SIG-M5 treated with dmso at 0.1 percent for 504 hours (cell line): ENCODE measurements at regions not wholly inside any gene's neighbourhood (a gene's known extent, or its start where the extent isn't known, plus 50 kb on each side); places are given as distances from the start of the nearest gene placed in this dataset.

ENCODE experiments used
- DNase-seq: peaks from one replicate; lab custom pipeline; 2025; ENCODE audit not compliant: unreplicated experiment; lab: John Stamatoyannopoulos, UW

DNA sequence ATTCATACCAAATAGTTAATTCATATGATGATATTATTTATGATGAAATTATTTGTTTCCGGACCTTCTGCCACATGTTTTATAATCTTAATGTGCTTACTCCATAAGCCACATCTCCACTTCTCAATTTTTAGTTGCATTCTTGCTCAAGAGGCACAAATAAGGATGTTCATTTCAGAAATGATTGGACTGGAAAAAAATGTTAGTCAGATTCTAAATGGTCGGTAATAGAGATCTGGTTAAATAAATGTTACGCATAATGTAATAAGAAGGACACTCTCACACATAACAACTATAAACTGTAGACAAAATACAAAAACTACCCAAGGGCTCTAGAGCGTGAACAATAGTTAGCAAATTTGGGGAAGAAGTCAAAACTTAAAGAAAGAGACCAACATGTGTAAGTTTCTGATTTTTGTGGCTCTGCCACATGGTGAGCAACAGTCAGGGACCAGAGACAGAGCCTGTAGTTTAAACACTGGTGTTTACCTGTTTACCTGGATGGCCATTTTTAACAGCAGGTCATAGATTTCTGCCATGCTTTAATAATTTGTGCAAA lies 554.3 kb upstream of the CLINT1 start:
- peak; percentile 5 for DNase-seq

DNA sequence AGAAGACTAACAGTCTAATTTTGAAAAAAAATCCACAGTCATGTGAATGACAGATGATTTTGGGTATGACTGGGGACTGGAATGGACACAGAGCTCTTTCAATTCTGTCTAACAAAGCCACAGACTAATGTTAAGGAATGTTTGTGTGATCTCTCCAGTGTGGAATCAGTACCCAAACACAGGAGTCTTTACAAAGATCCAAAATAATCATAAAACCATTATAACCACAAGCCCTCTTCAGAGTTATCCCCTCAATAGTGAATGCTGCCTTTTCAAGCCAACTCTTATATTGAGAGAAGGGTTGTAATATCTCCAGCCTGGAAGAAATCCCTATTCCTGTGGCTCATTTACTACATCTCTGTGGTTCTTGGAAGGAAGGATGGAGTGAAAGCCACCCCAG lies 552.0 kb upstream of the CLINT1 start:
- no peak for DNase-seq

DNA sequence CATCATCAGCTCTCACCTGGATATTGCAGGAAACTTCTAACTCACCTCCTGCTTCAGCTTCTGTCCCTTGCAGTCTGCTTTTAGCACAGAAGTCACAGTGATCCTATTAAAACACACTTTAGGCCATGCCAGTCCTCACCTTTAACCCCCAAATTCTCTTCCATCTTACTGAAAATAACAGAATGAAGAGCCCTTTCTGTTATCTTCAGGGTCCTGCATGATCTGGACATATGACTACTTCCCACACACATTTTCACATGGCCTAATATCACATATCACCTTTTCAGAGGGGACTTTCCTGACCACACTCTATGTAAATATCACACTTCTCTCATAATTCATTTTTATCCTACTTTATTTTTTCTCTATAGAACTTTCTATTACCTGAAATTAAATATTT lies 550.6 kb upstream of the CLINT1 start:
- no peak for DNase-seq

DNA sequence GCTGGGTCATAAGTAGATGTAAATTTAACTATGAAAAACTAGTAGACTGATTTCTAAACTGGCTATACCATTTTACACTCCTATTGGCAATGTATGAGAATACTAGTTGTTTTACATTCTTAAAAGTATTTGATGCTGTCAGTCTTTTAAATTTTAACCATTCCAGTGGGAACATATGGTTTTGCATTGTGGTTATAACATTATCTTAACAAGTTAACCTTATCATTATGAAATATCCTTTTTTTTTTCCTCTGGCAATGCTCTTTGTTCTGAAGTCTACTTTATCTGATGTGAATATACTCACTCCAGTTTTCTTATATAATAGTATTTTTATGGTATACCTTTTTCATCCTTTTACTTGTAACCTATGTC lies 548.9 kb upstream of the CLINT1 start:
- no peak for DNase-seq

DNA sequence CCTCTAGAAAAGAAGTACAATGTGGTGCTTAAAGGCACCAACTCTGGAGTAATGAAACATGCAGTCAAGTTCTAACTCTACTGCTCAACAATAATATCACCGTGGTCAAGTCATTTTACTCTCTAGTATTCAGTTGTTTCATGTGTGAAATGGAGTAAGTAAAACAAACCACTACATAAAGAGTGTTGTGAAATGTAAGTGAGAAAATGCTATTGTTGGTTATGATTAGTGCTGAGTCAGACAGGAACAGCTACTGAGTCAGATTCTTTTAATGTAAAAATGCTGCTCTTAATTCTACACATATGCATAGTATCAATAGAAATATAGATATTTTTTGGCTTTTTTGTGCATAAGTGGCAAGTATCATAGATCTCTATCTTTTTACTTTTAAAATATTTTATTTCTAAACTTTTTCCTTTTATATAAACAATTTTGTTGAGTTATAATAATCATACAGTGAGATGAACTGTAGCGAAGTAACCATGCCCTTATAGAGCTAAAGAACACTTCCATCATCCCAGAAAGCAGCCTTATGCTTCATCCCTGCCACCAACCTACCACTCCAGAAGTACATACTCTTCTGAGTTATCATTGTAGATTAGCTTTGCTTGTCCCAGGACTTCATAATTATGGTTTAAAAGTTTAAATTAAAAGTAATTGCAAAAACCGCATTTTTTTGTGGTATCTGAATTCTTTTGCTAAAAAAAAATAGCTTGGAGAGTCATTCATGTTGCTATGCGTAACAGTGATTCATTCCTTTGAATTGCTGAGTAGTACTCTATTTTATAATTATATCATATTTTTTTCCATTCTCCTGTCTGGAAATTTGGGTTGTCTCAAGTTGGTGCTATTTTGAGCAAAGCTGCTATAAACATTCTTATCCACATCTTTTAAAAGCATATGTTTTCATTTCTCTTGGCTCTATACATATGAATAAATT lies 548.2 kb upstream of the CLINT1 start:
- DNase-seq = no peak

DNA sequence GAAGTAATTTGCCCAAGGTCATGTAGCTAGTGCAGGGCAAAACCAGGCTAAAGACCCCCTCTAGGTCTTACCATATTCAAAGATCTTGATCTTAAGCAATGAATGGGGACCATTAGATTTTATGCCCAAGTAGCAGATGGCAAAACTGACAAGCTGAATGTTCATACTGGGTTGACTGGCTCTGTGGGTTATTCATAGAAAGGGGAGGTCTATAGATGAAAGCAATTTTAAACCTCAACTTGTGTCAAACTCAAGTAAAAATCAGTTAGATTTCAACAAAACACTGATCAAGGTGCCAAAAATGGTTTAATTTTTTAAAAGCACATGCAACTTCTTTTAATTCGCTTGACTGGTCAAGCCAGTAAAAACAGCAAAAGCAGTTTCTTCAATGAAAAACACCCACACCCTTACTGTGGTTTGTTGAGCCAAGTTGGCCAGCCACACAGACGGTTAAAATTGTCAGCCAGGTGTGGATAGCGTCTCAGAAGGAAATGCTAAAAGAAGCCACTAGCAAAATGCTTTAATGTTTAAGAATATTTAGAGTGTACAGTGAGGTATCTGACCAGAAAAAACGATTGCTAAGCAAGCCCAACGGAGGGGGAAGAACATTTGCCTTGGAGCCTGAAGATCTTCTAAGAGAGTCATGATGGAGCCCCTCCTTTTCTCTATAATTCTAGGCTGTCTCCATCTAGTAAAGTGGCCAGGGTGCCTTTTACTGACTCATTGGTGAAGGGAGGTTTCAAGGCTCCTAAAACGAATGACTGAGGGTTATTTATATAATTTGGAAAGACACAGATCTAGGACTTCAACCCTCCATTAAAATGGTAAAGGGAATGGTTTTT lies 539.6 kb upstream of the CLINT1 start:
- DNase-seq = no peak

DNA sequence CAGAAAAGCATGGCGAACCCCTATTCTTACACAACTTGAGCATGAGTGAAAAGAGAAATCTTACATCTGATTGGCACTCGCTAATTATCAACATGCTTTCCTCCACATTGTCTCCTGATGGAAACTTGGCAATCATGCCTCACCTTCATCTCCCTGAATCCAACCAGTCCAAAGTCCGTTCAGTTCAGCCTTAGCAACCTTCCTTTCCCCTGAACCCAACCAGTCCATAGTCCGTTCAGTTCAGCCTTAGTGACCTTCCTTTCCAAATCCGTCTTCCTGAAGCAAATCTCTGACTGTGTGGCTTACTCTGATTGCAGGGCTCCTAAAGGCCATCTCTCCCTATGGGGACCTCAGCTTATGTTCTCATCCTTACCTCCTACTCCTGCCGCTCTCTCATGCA lies 538.3 kb upstream of the CLINT1 start:
- DNase-seq = no peak

DNA sequence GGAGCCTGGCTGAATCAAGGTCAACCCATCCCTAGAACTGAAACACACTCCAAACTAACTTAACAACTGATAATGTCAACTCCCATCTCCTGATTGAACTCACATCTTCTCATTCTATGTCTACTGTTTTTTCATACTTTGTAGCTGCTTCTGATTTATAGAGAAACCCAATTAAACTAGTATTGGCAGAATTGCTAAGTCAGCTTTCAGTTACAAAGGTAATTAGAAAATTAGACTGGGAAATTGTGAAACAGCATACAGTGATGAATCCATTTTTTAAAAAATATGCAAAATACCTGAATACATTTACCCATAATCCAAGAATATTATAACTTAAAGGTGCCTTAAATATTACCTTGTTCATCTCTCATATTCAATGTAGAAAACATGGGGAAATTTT lies 535.2 kb upstream of the CLINT1 start:
- DNase-seq = no peak

DNA sequence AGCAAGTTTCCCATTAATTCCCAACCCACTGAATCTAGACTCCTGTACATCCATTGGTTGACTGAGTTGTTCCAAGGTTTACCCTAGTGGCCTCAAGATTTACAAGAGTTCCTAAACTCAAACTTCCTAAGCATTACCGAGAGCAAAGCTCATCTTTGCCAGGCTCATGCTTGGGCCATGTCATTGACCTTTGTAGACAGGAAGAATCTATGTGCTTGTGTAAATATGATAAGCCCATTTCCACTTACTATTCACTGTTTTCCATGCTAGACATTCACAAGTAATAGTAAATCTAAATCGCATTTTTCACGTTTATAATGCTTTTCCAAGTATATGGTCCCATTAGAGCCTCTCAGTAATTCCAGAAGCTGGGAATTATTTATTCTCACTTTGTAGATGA lies 534.5 kb upstream of the CLINT1 start:
- no peak for DNase-seq

DNA sequence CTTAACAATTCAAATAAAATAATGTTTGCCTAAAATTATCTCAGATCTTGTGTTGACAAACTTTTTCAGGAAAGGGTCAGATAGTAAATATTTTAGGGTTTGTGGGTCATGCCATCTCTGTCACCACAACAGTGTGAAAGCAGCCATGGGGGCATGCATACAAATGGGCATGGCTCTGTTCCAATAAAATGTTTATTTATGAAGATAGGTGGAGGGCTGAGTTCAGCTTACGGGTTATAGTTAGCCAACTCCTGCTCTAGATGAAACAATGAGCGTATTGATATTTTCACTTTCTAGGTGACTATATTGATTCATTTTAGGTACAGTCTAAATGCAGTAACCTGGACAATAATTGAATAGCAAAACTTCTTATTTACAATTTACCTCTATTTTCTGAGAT lies 533.8 kb upstream of the CLINT1 start:
- DNase-seq = no peak

DNA sequence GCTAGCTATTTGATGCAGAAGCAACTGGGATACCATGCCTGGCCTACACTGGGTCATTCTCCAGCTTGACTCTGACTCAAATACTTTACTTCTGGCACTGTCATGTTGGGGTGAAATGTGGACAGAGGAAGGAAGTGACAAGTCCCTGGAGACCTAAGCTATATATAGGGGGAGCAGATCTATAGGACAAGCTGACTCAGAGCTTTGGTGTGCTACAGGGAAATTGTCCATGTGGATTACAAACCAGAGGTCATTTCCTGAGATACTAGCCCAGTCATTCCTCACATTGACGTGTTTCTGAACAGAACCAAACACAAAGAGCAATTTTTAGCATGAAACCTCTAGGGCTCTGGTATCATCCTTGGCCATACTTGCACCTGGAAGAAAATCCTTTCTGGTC lies 531.6 kb upstream of the CLINT1 start:
- DNase-seq = no peak

DNA sequence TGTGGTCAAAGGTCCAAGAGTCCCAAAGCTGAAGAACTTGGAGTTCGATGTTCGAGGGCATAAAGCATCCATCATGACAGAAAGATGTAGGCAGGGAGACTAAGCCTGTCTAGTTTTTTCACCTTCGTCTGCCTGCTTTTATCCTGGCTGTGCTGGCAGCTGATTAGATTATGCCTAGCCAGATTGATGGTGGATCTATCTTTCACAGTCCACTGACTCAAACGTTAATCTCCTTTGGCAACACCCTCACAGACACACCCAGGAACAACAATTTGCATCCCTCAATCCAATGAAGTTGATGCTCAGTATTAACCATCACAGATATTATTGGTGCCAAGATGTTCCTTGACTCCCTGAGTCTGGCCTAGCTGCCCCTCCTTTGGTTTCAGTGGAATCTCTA lies 530.8 kb upstream of the CLINT1 start:
- DNase-seq = no peak

DNA sequence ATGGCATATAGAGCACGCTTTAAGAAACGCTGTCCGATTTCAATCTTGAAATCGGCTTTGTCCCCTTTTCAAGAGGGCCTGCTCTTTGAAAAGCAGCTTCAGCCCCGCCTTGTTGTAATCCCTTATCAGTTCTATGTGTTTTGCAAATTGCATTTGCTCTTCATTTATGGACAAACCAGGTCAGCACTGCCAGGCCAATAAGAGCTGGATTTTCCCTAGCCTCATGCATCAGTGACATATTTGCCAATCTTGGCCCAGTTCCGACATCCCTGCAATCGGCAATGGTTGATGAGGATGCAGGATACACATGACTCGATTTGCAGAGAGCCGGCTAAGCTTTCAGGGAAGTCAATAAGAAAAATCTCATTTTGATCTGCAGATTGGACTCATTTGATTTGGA lies 529.1 kb upstream of the CLINT1 start:
- no peak for DNase-seq

DNA sequence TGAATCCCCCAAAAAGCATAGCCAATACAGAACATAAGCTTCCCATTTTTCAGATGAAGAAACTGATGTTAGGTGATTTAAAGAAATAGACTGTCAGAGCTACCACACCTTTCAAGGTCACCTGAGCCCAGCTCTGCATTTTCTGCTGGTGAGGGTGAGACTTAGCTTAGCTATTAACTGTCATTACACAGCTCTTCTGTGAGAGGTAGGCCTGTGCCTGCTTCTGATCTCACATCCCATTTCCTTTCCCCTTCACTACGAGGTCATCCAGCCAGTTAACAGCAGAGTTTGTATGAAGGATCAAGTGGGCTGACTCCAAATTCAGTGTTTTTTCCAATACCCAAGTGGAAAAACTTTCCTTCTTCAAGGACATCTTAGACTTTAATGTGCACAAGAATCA lies 528.6 kb upstream of the CLINT1 start:
- no peak for DNase-seq

DNA sequence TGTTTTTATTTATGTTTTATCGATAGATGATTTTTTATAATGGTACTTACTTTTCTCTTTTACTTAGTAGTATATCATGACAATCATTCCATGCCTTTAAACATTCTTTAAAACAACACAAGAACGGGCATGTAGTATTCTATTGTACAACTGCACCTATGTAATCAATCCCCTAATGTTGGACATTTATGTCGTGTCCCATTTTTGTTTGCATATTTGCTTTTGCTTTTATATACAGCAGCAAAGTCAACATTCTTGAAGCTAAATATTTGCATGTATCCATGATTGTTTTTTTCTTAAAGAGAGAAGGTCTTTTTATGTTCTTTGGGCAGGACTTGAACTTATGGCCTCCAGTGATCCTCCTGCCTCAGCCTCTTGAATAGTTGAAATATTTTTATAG lies 527.0 kb upstream of the CLINT1 start:
- DNase-seq = no peak

DNA sequence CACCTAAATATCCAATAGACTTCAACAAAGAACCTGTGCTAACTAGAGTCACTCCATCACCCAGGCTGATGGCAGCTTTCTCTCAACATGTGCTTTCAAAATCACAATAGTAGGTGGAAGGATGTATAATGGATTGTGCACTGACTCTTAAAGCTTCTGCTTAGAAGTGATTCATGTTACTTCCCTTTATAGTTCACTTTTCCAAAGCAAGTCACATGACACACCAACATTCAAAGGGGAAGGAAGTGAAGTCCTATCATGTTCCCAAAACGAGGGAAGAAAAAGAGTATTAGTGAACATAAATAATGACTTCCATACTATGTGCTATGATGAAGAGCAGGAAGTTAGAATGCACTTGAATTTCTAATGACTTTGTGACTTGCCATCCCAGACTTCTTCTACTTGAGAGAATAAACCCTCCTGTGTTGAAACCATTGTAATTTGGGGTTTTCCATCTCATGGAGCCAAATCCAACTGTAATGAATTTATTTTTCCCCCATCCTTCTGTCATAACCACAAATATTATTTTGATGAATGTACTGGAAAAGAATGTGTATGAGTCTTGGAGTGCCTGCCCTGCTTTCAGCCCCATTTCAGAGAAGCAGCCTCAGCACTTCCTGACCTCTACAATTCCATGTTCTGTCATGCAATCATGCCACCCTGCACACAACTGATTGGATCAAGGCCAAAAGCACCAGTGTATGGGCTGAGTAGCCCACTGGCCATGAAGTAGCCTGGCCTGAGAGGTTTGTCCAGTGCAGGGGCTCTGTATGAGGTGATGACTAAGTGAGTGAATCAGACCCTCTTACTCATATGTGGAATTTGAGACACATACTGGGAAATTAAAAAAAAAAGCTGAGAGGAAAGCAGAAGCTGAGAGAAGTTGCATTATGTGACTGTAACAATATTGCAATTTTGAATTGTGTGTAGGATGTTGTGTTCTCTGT lies 525.9 kb upstream of the CLINT1 start:
- no peak for DNase-seq

DNA sequence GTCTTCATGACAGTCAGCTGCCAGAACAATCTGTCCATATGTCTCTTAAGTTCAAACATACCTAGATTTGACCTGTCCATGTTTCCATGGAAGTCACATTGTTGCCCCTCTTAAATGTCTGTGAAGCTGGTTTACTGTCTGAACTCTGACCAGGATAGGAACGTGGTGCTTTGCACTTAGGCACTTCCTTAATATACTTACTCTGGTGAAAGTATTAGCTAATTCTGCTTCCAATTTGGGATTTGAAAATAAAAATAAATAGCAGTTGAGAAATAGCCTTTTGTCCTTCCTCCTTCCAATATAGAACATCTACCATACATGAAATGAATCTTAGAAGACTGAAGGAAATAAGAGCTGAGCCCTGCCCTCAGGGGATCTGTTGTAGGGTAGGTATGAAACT lies 524.5 kb upstream of the CLINT1 start:
- peak; percentile 59 for DNase-seq

DNA sequence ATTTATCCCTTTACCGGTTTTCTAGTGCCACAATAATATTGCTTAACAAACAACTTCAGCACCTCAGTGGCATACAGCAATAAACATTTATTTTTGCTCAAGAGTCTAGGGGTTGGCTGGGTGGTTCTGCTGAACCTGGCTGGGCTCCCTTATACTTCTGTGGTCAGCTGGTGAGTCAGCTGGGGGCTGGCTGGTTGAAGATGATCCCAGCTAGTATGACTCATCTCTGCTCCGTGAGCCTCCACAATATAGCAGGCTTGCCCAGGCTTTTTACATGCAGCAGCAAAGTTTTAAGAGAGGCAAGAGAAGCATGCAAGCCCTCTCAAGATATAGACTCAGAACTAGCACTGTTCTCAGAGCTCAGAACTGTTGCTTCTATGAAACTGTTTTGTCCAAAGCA lies 523.5 kb upstream of the CLINT1 start:
- peak; percentile 81 for DNase-seq

DNA sequence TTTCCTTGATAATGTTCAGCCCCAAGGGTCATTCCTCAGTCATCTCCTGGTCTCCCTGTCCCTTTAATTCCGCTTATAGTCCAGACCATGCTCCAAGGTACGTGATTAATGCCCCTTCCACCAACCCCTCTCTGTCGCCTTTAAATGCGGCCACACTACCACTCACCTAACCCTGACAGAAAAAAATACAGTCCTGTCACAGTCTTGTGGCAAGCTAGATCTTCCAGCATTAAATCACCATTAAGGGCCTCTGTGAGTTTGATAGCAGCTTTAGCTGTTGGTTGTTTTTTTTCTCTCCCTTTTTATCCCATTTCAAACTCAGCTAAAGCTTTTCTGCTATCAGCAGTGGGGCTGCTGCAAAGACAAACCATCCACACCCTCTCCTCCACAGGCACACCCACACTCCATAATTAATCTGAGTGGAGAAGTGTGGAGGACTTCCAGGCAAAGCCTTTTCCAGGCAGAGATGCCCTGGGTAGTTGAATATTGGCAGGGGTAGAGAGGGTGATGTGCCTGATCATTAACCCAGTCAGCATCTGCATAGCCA lies 522.7 kb upstream of the CLINT1 start:
- no peak for DNase-seq

DNA sequence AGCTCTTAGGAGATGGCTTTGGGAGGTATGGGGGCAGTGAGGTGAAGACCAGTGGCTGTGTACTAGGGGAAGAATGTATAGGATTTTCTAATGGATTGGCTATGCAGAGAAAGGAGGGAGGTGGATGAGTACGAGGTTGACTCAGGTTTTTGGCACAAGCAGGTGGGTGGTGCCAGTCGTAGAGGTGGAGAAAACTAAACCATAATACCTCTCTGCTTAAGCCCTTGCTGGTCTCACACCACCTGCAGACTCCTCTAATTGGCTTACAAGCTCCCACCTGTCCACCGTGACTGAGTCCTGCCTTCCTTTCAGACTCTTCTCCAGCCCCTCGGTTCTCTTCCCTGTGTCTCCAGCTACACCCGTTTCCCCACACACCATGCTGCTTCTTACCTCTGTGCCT lies 521.7 kb upstream of the CLINT1 start:
- no peak for DNase-seq

DNA sequence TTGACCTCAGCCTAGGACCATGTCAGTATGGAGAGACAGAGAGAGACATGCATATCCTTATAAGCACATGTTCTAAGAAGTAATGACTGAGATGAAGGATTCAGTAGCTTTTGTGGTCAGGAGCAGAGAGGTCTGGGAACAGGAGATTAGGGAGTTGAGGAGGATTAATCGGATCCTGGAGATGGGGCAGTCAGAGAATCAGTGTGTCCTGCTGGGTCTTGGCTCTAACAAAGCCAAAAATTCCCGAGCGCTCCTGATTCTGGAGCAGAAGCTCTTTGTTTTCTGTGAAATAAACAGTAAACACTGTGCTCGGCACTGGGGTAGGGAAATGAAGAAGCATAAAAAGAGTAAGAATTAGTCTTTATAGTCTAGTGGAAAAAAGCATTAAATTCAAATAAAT lies 520.0 kb upstream of the CLINT1 start:
- no peak for DNase-seq
